ENCODE measurements at regions not wholly inside any gene's neighbourhood (a gene's known extent, or its start where the extent isn't known, plus 50 kb on each side); places are given as distances from the start of the nearest gene placed in this dataset.

DNA sequence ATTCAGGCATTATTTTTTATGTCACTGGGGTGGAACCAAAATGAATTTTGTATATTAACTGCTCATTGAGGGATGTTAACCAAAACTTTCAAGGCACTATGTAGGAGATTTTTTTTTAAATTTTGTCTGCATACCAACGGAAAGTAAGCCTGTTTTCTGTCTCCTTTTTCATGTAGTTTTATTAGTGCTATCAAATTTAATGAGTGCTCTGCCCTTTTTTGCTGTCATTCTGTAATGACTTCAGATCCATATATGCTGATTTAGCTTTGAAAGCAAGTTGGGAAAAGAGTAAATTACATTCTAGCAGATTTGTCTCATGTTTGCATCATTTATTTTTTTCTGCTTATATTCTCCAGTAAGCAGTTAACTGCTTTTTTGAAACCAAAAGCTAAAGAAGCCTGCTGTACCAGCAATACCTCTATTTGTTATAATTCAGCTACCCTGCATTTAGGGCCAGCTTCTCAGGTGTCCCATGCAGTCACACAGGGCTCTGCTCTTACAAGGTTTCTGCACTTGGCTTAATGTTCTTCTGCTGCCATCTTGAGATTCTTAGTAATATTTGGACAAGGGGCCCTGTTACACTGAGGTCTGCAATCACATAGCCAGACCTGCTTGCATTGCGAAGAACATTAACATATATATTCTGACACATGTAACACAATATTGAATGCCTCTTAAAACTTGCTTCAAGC is 429.0 kb downstream of the UTRN start:
- TF ChIP-seq POLR2AphosphoS5 (IDR thresholded peaks at IDR 0.05) (no peak), POLR2A (IDR thresholded peaks at IDR 0.05) (no peak)

Measured in suprapubic skin (tissue), 4 donors.